Neural cell (in vitro differentiated cells): ENCODE measurements at regions not wholly inside any gene's neighbourhood (a gene's known extent, or its start where the extent isn't known, plus 50 kb on each side); places are given as distances from the start of the nearest gene placed in this dataset.

ENCODE experiments used
- H2AFZ ChIP-seq: fragments of 200-600, 300-800 bp; sonication (generic), shearing (Covaris generic); 2 replicates; pipeline ENCODE4 v1.6.0; 2014; ENCODE audit warnings: low read depth, mild to moderate bottlenecking, antibody characterized with exemption, low read length, moderate library complexity
- H3F3A ChIP-seq: fragments of 200-600 bp; shearing (Covaris generic); 2 replicates; pipeline ENCODE4 v1.6.1; 2016; ENCODE audit warnings: mild to moderate bottlenecking, moderate library complexity, mixed read lengths, antibody characterized with exemption, low read length; ENCODE audit not compliant: insufficient read depth, poor library complexity, severe bottlenecking
- H3K27ac ChIP-seq: fragments of 200-600, 300-800 bp; sonication (generic), shearing (Covaris generic); 2 replicates; pipeline ENCODE4 v1.5.1; 2014; ENCODE audit warnings: mild to moderate bottlenecking, low read length, moderate library complexity
- H3K27me3 ChIP-seq: fragments of 300-800, 200-600 bp; sonication (generic), shearing (Covaris generic); 2 replicates; pipeline ENCODE4 v1.6.0; 2014; ENCODE audit warnings: mild to moderate bottlenecking, low read depth, low read length, moderate library complexity; ENCODE audit not compliant: insufficient read depth
- H3K36me3 ChIP-seq: fragments of 300-800, 200-600 bp; sonication (generic), shearing (Covaris generic); 2 replicates; pipeline ENCODE4 v1.5.1; 2014; ENCODE audit warnings: mild to moderate bottlenecking, antibody characterized with exemption, low read length, moderate library complexity; ENCODE audit not compliant: insufficient read depth
- H3K4me2 ChIP-seq: fragments of 300-800, 200-600 bp; sonication (generic), shearing (Covaris generic); 2 replicates; pipeline ENCODE4 v1.6.0; 2014; ENCODE audit warnings: mild to moderate bottlenecking, low read length
- H3K4me3 ChIP-seq: fragments of 300-800, 200-600 bp; sonication (generic), shearing (Covaris generic); 2 replicates; pipeline ENCODE4 v1.5.1; 2014; ENCODE audit warnings: mild to moderate bottlenecking, low read length, moderate library complexity
- H3K79me2 ChIP-seq: fragments of 200-600 bp; shearing (Covaris generic); replicated peaks from 2 replicates; pipeline ENCODE4 v1.6.0; 2014; ENCODE audit warnings: mild to moderate bottlenecking, low read length, moderate library complexity; ENCODE audit not compliant: insufficient read depth
- H3K9ac ChIP-seq: fragments of 300-800, 200-600 bp; sonication (generic), shearing (Covaris generic); 2 replicates; pipeline ENCODE4 v1.6.1; 2016; ENCODE audit warnings: mild to moderate bottlenecking, low read length, mixed read lengths
- H3K9me2 ChIP-seq: fragments of 200-600 bp; shearing (Covaris generic); 2 replicates; pipeline ENCODE4 v1.6.1; 2016; ENCODE audit warnings: mild to moderate bottlenecking, low read length, mixed read lengths; ENCODE audit not compliant: insufficient read depth
- H3K9me3 ChIP-seq: fragments of 200-600, 300-800 bp; sonication (generic), shearing (Covaris generic); 2 replicates; pipeline ENCODE4 v1.6.1; 2016; ENCODE audit warnings: mild to moderate bottlenecking, mixed run types, low read length, moderate library complexity, mixed read lengths
- H4K20me1 ChIP-seq: fragments of 200-600 bp; shearing (Covaris generic); 2 replicates; pipeline ENCODE4 v1.6.1; 2016; ENCODE audit warnings: mild to moderate bottlenecking, mixed run types; ENCODE audit not compliant: insufficient read depth
- EP300 ChIP-seq: fragments of 450-650 bp; conservative IDR thresholded peaks from 2 replicates; pipeline ENCODE4 v1.6.1; 2014; ENCODE audit warnings: antibody characterized with exemption, mild to moderate bottlenecking, moderate library complexity; ENCODE audit not compliant: poor library complexity, severe bottlenecking
- EZH2 ChIP-seq: fragments of 200-600, 300-800 bp; shearing (Covaris generic), sonication (generic); IDR thresholded peaks from 2 replicates; pipeline ENCODE4 v1.6.1; 2014; ENCODE audit warnings: antibody characterized with exemption, low read length, borderline replicate concordance, mild to moderate bottlenecking; ENCODE audit not compliant: insufficient read depth, poor library complexity, severe bottlenecking
- MXI1 ChIP-seq: fragments of 450-650 bp; conservative IDR thresholded peaks from 2 replicates; pipeline ENCODE4 v1.6.1; 2014; ENCODE audit warnings: antibody characterized with exemption, mild to moderate bottlenecking; ENCODE audit not compliant: poor library complexity, severe bottlenecking
- POLR2AphosphoS5 ChIP-seq: IDR thresholded peaks from 2 replicates; pipeline ENCODE4 v1.6.1; 2012
- RAD21 ChIP-seq: fragments of 450-650 bp; conservative IDR thresholded peaks from 2 replicates; pipeline ENCODE4 v1.6.1; 2014; ENCODE audit warnings: antibody characterized with exemption, mild to moderate bottlenecking, moderate library complexity
- SMC3 ChIP-seq: fragments of 450-650 bp; conservative IDR thresholded peaks from 2 replicates; pipeline ENCODE4 v1.6.1; 2014; ENCODE audit warnings: antibody characterized with exemption, mild to moderate bottlenecking, moderate library complexity; ENCODE audit not compliant: poor library complexity
- TAF1 ChIP-seq: IDR thresholded peaks from 2 replicates; pipeline ENCODE4 v1.6.1; 2012; ENCODE audit warnings: low read depth
- TF ChIP-seq, protein P1 (sequence below): fragments of 450-650 bp; IDR thresholded peaks from 2 replicates; pipeline ENCODE4 v1.5.1; 2014; ENCODE audit warnings: antibody characterized with exemption, mild to moderate bottlenecking, moderate library complexity; ENCODE audit not compliant: poor library complexity, severe bottlenecking
- TF ChIP-seq, protein P2 (sequence below): IDR thresholded peaks from 2 replicates; pipeline ENCODE4 v1.6.1; 2012; ENCODE audit warnings: borderline replicate concordance

DNA sequence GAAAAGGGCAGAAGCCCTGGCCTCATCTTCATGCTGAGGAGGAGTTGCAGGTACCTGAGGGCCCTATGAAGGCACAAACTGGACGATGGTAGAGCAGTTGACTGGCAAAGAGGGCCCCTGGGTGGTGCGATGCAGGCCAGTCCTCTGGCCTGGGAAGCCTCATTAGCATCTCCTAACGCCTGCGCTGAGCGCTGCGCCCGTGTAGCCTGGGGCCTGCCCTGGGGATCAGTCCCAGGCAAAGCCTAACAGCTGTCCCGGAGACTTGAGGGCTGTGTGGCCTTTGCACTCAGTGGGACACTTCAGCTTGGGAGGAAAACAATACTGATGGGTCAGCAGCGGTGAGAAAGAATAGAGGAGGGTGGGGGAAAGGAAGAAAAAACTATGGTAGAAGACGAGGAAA lies 187.7 kb downstream of the RAP2A start:
- Histone ChIP-seq H3K9me3 (no peaks in the 10 kb centered on the region), H3K9ac (no peak overlapping the region), H2AFZ (no peak overlapping the region), H4K20me1 (no peaks in the 10 kb centered on the region), H3K4me2 (no peak overlapping the region), H3K9me2 (no peaks in the 10 kb centered on the region), H3F3A (no peaks in the 10 kb centered on the region), H3K27me3 (no peaks in the 10 kb centered on the region), H3K27ac (no peak overlapping the region), H3K36me3 (no peaks in the 10 kb centered on the region), H3K4me3 (no peak overlapping the region), H3K79me2 (no peaks in the 10 kb centered on the region)
- TF ChIP-seq, protein P1, sequence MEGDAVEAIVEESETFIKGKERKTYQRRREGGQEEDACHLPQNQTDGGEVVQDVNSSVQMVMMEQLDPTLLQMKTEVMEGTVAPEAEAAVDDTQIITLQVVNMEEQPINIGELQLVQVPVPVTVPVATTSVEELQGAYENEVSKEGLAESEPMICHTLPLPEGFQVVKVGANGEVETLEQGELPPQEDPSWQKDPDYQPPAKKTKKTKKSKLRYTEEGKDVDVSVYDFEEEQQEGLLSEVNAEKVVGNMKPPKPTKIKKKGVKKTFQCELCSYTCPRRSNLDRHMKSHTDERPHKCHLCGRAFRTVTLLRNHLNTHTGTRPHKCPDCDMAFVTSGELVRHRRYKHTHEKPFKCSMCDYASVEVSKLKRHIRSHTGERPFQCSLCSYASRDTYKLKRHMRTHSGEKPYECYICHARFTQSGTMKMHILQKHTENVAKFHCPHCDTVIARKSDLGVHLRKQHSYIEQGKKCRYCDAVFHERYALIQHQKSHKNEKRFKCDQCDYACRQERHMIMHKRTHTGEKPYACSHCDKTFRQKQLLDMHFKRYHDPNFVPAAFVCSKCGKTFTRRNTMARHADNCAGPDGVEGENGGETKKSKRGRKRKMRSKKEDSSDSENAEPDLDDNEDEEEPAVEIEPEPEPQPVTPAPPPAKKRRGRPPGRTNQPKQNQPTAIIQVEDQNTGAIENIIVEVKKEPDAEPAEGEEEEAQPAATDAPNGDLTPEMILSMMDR = no peak
- TF ChIP-seq TAF1 (no peak), POLR2AphosphoS5 (no peak), SMC3 (no peak)

DNA sequence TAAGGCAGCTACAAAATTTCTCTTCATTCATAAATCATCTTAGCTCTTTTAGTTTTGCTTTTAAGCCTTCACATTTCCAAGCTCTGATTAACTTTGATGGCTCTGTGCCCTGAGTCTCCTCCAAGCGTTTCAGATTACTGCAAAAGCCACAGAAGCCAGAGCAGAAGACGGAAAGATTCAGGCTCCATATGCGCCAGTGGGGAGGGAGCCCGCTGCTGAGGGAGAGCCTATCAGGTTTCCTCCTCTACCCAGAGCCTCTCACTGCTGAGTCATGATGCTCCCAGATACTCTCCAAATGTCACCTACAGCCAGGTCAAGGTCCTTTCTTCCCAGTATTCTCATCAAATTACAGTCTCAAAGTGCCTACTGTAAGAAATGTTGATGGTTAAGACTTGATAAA lies 193.6 kb downstream of the RAP2A start:
- Histone ChIP-seq H3K36me3 (no peaks in the 10 kb centered on the region), H4K20me1 (no peaks in the 10 kb centered on the region), H3K9me2 (no peaks in the 10 kb centered on the region), H3K79me2 (no peaks in the 10 kb centered on the region), H3K9me3 (no peaks in the 10 kb centered on the region), H3K4me2 (no peak overlapping the region), H3K27me3 (no peaks in the 10 kb centered on the region), H2AFZ (no peak overlapping the region), H3K27ac (no peak overlapping the region), H3K9ac (no peak overlapping the region), H3F3A (no peaks in the 10 kb centered on the region), H3K4me3 (no peak overlapping the region)
- TF ChIP-seq TAF1 = no peak

DNA sequence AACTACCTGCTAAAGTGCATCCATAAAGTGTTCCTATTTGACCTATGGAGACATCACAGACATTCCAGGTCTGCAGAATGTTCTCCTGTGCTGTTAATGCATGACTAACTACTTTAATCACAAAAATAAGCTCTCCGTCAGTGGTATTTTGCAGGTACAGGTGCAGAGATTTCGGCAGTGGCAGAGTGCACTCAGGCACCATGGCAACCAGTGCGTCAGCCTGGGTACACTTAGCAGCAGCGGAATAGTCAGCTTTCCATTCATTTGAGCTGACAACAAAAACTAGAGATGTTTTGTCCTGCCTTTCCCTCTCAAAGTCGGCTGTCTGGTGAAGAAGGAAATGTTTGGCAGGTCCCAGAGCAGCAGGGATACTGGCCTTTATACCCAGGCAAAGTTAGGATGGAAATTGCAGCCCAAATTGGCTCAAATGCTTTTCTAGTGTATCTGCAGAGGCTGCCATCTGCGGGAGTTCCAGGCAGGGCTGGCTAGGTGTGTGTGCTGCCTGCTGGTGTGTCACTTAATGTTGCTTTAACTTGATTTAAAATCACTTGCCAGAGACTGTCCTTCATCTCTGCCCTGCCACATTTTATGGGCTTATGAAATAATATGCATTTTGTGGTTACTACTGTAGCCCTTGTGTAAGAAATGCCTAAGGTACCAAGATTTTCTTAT lies 195.8 kb downstream of the RAP2A start:
- Histone ChIP-seq H3F3A (no peaks in the 10 kb centered on the region), H3K9me2 (no peaks in the 10 kb centered on the region), H3K36me3 (no peaks in the 10 kb centered on the region), H3K9me3 (no peaks in the 10 kb centered on the region), H4K20me1 (no peaks in the 10 kb centered on the region), H3K4me2 (peak overlapping the region; percentile 31), H3K79me2 (no peaks in the 10 kb centered on the region), H3K27ac (peak overlapping the region; percentile 50), H3K9ac (peak overlapping the region; percentile 11), H3K27me3 (no peaks in the 10 kb centered on the region), H3K4me3 (peak overlapping the region; percentile 47), H2AFZ (no peak overlapping the region)
- TF ChIP-seq POLR2AphosphoS5 = peak; percentile 18
- TF ChIP-seq EP300 = peak; percentile 55
- TF ChIP-seq EZH2 = no peak
- TF ChIP-seq MXI1 = no peak

DNA sequence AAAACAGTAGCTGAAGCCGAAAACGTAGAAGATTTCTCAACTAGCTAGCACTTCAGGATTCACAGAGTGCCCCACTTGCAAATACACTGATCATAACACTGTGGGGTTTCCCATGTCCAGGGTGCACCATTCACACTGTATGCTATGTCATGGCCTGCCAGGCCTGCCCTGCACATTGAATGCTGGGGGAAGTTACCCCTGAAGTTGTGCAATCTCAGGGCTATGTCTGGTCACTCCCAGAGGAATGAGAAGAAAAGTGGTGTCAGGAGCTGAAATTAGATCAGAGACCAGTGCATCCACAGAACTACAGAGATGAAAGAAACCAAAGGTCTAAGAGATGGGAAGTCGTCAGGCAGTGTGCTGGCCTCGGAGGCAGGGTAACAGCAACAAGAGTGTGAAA lies 196.8 kb downstream of the RAP2A start:
- H3K9ac ChIP-seq = no peak overlapping the region

More for the DNA sequence above, 196.8 kb downstream of the RAP2A start:
- H3K27me3 ChIP-seq = no peaks in the 10 kb centered on the region
- no peaks in the 10 kb centered on the region for H3K36me3 ChIP-seq
- TF ChIP-seq EP300 (no peak), POLR2AphosphoS5 (no peak), TAF1 (no peak), SMC3 (no peak), MXI1 (no peak), EZH2 (no peak), RAD21 (no peak)
- TF ChIP-seq, protein P1 = no peak
- TF ChIP-seq, protein P2, sequence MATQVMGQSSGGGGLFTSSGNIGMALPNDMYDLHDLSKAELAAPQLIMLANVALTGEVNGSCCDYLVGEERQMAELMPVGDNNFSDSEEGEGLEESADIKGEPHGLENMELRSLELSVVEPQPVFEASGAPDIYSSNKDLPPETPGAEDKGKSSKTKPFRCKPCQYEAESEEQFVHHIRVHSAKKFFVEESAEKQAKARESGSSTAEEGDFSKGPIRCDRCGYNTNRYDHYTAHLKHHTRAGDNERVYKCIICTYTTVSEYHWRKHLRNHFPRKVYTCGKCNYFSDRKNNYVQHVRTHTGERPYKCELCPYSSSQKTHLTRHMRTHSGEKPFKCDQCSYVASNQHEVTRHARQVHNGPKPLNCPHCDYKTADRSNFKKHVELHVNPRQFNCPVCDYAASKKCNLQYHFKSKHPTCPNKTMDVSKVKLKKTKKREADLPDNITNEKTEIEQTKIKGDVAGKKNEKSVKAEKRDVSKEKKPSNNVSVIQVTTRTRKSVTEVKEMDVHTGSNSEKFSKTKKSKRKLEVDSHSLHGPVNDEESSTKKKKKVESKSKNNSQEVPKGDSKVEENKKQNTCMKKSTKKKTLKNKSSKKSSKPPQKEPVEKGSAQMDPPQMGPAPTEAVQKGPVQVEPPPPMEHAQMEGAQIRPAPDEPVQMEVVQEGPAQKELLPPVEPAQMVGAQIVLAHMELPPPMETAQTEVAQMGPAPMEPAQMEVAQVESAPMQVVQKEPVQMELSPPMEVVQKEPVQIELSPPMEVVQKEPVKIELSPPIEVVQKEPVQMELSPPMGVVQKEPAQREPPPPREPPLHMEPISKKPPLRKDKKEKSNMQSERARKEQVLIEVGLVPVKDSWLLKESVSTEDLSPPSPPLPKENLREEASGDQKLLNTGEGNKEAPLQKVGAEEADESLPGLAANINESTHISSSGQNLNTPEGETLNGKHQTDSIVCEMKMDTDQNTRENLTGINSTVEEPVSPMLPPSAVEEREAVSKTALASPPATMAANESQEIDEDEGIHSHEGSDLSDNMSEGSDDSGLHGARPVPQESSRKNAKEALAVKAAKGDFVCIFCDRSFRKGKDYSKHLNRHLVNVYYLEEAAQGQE = no peak
- no peaks in the 10 kb centered on the region for H3K9me3 ChIP-seq
- no peak overlapping the region for H3K27ac ChIP-seq
- no peak overlapping the region for H2AFZ ChIP-seq
- H4K20me1 ChIP-seq = no peaks in the 10 kb centered on the region
- H3F3A ChIP-seq = no peaks in the 10 kb centered on the region
- no peak overlapping the region for H3K4me2 ChIP-seq
- H3K9me2 ChIP-seq = no peaks in the 10 kb centered on the region
- no peak overlapping the region for H3K4me3 ChIP-seq
- no peaks in the 10 kb centered on the region for H3K79me2 ChIP-seq
